ENCODE measurements at regions not wholly inside any gene's neighbourhood (a gene's known extent, or its start where the extent isn't known, plus 50 kb on each side); places are given as distances from the start of the nearest gene placed in this dataset.

DNA sequence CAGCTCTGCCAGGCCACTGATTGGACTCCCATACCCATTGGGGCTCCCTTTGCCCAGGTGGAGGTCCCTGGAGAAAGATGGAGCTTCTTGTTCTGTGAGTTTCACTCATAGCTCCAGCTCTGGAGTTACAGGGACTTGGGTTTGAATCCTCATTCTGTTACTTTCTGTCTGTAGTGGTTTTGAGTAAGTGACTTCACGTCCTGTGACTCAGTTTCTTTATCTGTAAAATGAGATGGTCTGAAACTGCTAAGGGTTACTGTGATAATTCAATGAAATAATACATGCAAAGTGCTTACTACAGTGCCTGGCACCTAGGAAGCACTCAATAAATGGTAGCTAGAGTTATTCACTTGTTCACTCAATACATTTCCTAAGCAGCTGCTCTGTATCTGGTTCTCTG, 88.5 kb upstream of the SLC2A1 start:
- Histone ChIP-seq H3K36me3 (ENCODE audit: insufficient read depth, low read length) (no peaks in the 10 kb centered on the region), H3K4me1 (ENCODE audit: insufficient read depth, low read length) (no peaks in the 10 kb centered on the region), H3K4me3 (ENCODE audit: insufficient read depth, low read depth, low read length) (no peak overlapping the region), H3K9me3 (ENCODE audit: insufficient read depth, low read depth, low read length) (no peaks in the 10 kb centered on the region), H3K4me2 (ENCODE audit: low read length) (no peak overlapping the region), H4K20me1 (ENCODE audit: insufficient read depth, low read length) (no peaks in the 10 kb centered on the region), H2AFZ (ENCODE audit: low read depth, low read length) (no peak overlapping the region), H3K79me2 (ENCODE audit: insufficient read depth, low read length) (no peaks in the 10 kb centered on the region), H3K27ac (ENCODE audit: low read depth, low read length) (no peak overlapping the region), H3K27me3 (ENCODE audit: insufficient read depth, low read length) (no peaks in the 10 kb centered on the region), H3K9ac (ENCODE audit: low read length) (no peak overlapping the region)
- H3K4me1 Mint-ChIP-seq (ENCODE audit: low read depth, unreplicated experiment), result peaks cover 15% of the 10 kb centered on the region
- no peaks in the 10 kb centered on the region for H3K9me3 Mint-ChIP-seq (ENCODE audit: unreplicated experiment)
- DNase-seq (ENCODE audit: low read depth) (no peak), FAIRE-seq (no peak)
- no peaks in the 10 kb centered on the region for H3K36me3 Mint-ChIP-seq (ENCODE audit: low read depth, unreplicated experiment)
- H3K27ac Mint-ChIP-seq (ENCODE audit: unreplicated experiment), result no peak overlapping the region
- H3K27me3 Mint-ChIP-seq (ENCODE audit: low read depth, unreplicated experiment), result peaks cover 14% of the 10 kb centered on the region
- no peak overlapping the region for H3K4me3 Mint-ChIP-seq (ENCODE audit: unreplicated experiment)
- TF ChIP-seq EZH2 (IDR thresholded peaks at IDR 0.05; ENCODE audit: insufficient read depth, low read length), result no peak

DNA sequence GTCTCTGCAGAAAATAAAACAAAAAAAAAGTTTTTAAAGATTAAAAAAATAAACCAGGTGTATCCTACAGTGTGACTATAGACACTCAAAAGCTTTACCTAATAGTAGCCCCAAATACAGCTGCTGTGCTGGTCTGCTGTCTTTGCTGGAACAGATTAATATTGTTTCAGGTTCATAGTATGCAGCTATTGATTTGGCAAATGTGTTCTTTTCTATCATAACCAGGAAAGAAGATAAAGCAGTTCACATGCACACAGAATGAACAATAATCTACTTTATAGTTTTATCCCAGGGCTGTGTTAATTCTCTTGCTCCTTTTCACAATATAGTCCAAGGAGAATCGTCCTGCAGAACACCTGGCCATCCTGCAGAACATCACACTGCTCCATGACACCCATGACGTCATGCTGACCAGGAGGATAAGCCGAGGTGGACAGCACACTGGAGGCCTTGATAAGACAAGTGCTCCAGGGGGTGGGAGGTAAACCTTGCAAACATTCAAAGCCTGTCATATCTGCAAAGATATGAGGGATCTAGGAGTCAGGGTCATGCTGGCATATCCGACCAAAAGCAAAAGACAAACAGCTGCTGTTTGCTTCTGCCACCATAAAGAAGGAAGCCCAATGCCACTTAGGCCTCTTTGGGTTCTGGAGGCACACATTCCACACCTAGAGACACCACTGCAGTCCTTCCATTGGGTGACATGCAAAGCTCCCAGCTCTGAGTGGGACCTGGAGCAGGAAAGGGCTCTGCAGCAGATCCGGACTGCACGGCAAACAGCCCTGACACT, 86.1 kb upstream of the SLC2A1 start:
- Mint-ChIP-seq H3K27ac (ENCODE audit: unreplicated experiment) (no peak overlapping the region), H3K27me3 (ENCODE audit: low read depth, unreplicated experiment) (peaks cover 12% of the 10 kb centered on the region), H3K4me3 (ENCODE audit: unreplicated experiment) (no peak overlapping the region), H3K9me3 (ENCODE audit: unreplicated experiment) (no peaks in the 10 kb centered on the region), H3K4me1 (ENCODE audit: low read depth, unreplicated experiment) (peaks cover 12% of the 10 kb centered on the region), H3K36me3 (ENCODE audit: low read depth, unreplicated experiment) (no peaks in the 10 kb centered on the region)
- H3K27me3 ChIP-seq (ENCODE audit: insufficient read depth, low read length), result no peaks in the 10 kb centered on the region
- no peak overlapping the region for H3K4me3 ChIP-seq (ENCODE audit: insufficient read depth, low read depth, low read length)
- H3K79me2 ChIP-seq (ENCODE audit: insufficient read depth, low read length), result no peaks in the 10 kb centered on the region
- H2AFZ ChIP-seq (ENCODE audit: low read depth, low read length), result no peak overlapping the region
- no peaks in the 10 kb centered on the region for H3K36me3 ChIP-seq (ENCODE audit: insufficient read depth, low read length)
- H3K9ac ChIP-seq (ENCODE audit: low read length), result no peak overlapping the region
- H4K20me1 ChIP-seq (ENCODE audit: insufficient read depth, low read length), result no peaks in the 10 kb centered on the region
- no peak overlapping the region for H3K4me2 ChIP-seq (ENCODE audit: low read length)
- no peaks in the 10 kb centered on the region for H3K9me3 ChIP-seq (ENCODE audit: insufficient read depth, low read depth, low read length)
- TF ChIP-seq EZH2 (IDR thresholded peaks at IDR 0.05; ENCODE audit: insufficient read depth, low read length), result no peak
- TF ChIP-seq, protein P1, sequence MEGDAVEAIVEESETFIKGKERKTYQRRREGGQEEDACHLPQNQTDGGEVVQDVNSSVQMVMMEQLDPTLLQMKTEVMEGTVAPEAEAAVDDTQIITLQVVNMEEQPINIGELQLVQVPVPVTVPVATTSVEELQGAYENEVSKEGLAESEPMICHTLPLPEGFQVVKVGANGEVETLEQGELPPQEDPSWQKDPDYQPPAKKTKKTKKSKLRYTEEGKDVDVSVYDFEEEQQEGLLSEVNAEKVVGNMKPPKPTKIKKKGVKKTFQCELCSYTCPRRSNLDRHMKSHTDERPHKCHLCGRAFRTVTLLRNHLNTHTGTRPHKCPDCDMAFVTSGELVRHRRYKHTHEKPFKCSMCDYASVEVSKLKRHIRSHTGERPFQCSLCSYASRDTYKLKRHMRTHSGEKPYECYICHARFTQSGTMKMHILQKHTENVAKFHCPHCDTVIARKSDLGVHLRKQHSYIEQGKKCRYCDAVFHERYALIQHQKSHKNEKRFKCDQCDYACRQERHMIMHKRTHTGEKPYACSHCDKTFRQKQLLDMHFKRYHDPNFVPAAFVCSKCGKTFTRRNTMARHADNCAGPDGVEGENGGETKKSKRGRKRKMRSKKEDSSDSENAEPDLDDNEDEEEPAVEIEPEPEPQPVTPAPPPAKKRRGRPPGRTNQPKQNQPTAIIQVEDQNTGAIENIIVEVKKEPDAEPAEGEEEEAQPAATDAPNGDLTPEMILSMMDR (IDR thresholded peaks at IDR 0.05; ENCODE audit: insufficient read depth, low read depth, low read length), result no peak
- FAIRE-seq, result no peak
- H3K4me1 ChIP-seq (ENCODE audit: insufficient read depth, low read length), result no peaks in the 10 kb centered on the region
- no peak for DNase-seq (ENCODE audit: low read depth)
- no peak overlapping the region for H3K27ac ChIP-seq (ENCODE audit: low read depth, low read length)

GRCh38 chr1:43043695-43044094, 85.0 kb upstream of the SLC2A1 start:
- Histone ChIP-seq H3K79me2 (ENCODE audit: insufficient read depth, low read length) (no peaks in the 10 kb centered on the region), H3K36me3 (ENCODE audit: insufficient read depth, low read length) (no peaks in the 10 kb centered on the region), H3K4me3 (ENCODE audit: insufficient read depth, low read depth, low read length) (no peak overlapping the region), H4K20me1 (ENCODE audit: insufficient read depth, low read length) (no peaks in the 10 kb centered on the region), H3K9me3 (ENCODE audit: insufficient read depth, low read depth, low read length) (no peaks in the 10 kb centered on the region), H3K4me1 (ENCODE audit: insufficient read depth, low read length) (no peaks in the 10 kb centered on the region), H3K9ac (ENCODE audit: low read length) (no peak overlapping the region), H3K27ac (ENCODE audit: low read depth, low read length) (no peak overlapping the region), H2AFZ (ENCODE audit: low read depth, low read length) (no peak overlapping the region), H3K27me3 (ENCODE audit: insufficient read depth, low read length) (no peaks in the 10 kb centered on the region), H3K4me2 (ENCODE audit: low read length) (no peak overlapping the region)
- TF ChIP-seq, protein P1 (IDR thresholded peaks at IDR 0.05; ENCODE audit: insufficient read depth, low read depth, low read length), result no peak
- TF ChIP-seq EZH2 (IDR thresholded peaks at IDR 0.05; ENCODE audit: insufficient read depth, low read length), result no peak
- Mint-ChIP-seq H3K4me3 (ENCODE audit: unreplicated experiment) (no peak overlapping the region), H3K27me3 (ENCODE audit: low read depth, unreplicated experiment) (peaks cover 12% of the 10 kb centered on the region), H3K4me1 (ENCODE audit: low read depth, unreplicated experiment) (peaks cover 3% of the 10 kb centered on the region), H3K36me3 (ENCODE audit: low read depth, unreplicated experiment) (no peaks in the 10 kb centered on the region), H3K27ac (ENCODE audit: unreplicated experiment) (no peak overlapping the region), H3K9me3 (ENCODE audit: unreplicated experiment) (no peaks in the 10 kb centered on the region)
- no peak for DNase-seq (ENCODE audit: low read depth)
- FAIRE-seq, result no peak
